Brain pericyte (primary cell): ENCODE measurements at regions not wholly inside any gene's neighbourhood (a gene's known extent, or its start where the extent isn't known, plus 50 kb on each side); places are given as distances from the start of the nearest gene placed in this dataset.

ENCODE experiments used
- DNase-seq: peaks from one replicate; pipeline ENCODE4 v3.0.0-alpha.2; 2012; ENCODE audit warnings: low read depth, low spot score

DNA sequence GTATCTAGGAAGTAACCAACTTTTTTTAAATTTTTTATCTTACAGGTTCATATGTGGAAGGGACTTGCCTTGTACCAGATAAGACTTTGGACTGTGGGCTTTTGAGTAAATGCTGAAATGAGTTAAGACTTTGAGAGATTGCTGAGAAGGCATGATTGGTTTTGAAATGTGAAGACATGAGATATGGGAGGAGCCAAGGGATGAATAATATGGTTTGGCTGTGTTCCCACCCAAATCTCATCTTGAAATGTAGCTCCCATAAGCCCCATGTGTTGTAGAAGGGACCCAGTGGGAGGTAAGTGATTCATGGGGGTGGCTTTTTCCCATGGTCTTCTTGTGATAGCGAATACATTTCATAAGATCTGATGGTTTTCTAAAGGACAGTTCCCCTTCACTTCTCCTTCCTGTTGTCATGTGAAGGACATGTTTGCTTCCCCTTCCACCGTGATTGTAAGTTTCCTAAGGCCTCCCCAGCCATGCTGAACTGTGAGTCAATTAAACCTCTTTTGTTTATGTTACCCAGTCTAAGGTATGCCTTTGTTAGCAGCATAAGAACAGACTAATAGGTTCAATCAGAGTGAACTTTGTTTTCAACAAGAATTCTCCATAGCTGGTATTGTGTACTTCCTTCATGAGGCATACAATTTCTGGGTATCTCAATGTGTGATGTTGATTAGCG lies 535.6 kb upstream of the MEF2C start:
- DNase-seq = no peak

DNA sequence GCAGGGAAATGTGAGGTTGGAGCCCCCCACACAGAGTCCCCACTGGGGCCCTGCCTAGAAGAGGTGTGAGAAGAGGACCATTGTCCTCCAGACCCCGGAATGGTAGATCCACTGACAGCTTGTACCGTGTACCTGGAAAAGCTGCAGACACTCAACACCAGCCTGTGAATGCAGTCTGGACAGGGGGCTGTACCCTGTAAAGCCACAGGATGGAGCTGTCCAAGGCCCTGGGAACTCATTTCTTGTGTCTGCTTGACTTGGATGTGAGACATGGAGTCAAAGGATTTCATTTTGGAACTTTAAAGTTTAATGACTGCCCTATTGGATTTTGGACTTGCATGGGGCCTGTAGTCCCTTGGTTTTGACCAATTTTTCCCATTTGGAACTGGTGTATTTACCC lies 535.0 kb upstream of the MEF2C start:
- no peak for DNase-seq

DNA sequence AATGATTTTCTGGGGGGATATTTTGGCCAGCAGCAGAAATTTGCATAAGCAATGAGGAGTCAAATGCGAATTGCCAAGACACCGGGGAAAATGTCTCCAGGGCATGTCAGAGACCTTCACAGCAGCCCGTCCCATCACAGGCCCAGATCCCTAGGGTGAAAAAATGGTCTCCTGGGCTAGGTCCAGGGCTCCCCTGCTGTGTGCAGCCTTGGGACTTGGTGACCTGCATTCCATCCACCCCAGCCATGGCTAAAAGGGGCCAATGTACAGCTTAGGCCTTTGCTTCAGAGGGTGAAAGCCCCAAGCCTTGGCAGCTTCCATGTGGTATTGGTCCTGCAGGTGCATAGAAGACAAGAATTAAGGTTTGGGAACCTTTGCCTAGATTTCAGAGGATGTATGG lies 534.5 kb upstream of the MEF2C start:
- no peak for DNase-seq

DNA sequence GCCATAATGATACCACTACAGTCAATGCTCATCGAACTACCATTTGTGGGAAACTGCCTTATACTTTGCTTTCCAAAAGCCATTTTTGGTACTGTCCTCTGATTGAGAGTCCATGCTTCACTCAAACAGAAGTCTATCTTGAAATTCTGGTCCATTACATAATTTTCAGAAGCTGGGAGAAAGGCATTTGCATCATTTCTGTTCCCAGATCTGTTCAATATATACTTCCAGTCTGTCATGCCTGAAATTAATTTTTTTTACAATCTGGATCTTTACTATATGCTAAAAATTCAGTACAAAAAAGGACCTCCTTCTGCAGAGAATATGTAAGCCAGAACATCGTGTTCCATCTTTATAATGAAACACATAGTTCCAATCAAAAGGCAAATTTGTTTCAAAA lies 528.9 kb upstream of the MEF2C start:
- no peak for DNase-seq

DNA sequence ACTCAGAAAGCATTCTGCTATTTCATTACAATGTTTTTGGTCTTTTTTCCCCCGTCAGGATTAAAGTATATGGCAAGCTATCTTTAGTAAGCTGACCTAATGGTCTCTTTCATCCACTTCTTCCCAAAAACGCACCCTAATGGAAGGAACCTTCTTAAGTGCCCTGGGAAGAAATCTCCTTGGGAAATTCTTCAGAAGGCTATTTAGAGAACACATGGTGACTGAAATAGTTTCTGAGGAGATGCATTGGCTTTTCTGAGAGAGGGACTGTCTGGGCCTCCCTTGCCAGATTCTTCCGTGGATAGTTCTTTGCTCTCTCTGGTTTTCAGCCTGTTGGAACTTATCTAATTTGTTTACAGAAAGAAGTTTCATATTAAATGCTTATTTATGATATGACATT lies 524.1 kb upstream of the MEF2C start:
- DNase-seq = no peak

DNA sequence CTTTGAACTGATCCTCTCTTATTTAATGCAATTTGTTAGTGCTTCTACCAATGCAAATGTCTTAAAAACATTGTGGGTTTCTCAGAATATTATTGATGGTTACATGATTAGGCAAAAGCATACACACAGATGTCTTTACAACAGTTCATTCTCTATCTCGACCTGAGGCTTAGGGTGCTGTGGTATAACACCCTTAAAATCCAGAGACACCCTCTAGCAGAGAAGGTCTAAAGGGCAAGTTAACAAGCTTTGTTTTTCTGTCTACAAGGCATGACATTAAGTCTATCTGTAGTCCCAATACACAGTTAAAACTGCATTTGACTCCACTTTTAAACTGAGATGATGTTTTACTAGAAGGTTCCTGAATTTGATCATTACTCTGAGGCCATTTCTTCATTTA lies 518.7 kb upstream of the MEF2C start:
- DNase-seq = no peak

DNA sequence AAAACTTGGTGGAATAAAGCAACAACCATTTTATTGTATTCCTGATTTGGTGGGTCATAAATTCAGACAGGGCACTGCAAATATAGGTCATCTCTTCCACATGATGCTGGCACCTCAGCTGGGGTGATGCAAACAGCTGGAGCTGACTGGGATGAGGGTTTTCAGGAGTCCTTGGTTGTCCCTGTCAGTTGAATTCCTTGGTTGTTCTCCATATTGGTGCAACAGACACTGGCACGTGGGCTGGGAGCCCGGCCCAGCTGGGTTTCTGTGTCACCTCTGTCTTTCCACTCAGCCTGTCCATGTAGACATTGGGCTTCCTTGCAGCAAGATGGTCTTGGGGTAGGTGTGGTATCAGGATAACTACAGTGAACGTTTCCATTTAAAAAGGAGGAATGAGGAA lies 518.0 kb upstream of the MEF2C start:
- DNase-seq = no peak

DNA sequence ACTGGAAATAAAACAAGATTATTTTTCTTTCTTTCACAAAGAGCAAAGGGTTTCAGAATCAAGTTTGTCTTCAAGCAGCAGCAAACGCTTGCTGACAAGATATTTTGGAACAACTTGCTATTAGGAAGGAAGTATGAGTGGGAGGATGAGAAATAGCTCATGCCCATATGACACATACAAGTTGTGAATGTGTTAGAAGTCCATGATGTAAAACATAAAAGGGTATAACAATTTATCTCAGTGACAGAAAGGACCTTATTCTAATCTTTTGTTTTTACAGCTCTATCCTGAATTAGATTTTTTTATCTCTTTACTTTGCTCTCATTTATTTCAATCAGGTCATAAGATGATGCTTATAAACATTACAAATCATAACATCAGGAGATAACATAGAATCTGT lies 516.6 kb upstream of the MEF2C start:
- no peak for DNase-seq

DNA sequence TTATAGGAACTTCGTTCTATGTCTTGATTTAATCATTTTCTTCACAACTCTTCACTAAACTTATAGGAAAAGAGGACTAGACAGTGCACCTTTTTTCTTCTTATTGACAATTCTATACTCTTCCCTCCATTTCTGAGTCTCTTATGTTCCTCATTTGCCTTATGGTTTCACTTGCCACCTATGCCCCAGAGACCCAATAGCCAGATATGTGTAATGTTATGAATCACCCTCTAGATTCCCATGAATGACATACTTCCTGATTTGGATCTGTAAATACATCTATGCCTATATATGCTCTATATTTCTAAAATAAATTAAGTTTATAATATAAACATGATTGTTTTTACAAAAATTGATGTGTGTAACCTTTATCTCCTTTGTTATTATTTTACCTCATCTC lies 514.1 kb upstream of the MEF2C start:
- no peak for DNase-seq

DNA sequence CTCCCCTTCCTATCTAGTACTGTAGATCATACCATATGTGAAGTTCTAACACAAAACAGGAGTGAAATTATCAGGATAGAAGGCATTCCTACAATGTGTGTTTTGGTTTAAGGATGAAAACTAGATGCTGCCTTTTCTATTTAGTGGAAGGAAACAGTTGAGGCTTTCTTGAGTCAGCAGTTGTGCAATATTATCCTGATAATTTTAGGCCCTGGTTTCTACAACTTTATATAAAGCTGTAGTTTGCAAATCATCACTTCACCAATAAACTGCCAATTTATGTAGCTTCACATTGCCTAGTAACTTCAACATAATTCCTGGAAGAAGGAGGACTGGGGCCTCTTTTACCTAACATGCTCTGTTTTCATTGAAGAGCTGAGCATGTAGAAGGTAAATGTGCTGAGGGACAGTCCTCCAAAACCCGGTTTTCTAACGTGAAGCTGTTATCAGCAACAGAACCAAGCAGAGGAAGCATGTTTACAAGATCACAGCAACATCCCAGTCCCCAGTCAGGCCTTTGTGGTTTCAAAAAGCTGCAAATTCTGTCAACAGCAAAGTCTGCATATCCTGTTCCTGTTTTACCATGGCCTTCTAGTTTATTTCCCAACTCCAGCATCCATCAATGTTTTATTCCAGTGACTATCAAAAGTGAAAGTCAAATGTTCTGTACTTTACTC lies 513.4 kb upstream of the MEF2C start:
- DNase-seq = peak; percentile 12

DNA sequence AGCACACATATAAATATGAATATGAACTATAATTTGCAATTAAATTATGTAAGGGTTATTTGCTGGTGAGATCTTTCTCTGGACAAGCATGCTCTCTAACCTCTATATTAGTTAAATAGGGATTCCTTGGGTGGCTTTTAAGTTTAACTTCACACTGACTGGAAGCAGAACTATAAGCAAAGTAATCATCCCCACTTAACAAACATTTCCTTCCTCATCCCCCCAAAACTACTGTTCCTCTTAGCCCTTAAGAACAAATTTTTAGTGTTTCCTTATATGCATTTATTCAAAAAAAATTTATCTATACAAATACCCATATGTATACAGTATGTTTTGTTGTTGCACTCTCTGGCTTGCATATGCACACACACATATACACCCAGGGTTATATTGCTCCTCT lies 512.1 kb upstream of the MEF2C start:
- no peak for DNase-seq

DNA sequence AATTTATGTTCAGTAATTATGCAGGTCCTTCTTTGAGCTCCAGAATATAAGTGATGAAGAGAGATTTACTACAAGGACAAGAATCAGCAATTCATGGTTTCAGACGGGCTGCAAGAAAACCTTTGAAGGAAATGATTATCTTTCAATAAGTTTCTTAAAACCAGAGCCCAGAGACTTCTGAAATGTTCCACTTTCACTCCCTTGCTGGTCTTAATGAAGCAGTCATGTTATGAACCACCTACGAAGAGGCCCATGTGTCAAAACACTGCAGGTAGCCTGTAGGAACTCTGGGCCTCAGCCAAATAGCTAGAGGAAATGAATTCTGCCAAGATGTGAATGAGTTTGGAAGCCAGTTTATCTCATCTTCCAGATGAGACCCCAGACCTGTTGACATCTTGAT lies 505.9 kb upstream of the MEF2C start:
- no peak for DNase-seq

DNA sequence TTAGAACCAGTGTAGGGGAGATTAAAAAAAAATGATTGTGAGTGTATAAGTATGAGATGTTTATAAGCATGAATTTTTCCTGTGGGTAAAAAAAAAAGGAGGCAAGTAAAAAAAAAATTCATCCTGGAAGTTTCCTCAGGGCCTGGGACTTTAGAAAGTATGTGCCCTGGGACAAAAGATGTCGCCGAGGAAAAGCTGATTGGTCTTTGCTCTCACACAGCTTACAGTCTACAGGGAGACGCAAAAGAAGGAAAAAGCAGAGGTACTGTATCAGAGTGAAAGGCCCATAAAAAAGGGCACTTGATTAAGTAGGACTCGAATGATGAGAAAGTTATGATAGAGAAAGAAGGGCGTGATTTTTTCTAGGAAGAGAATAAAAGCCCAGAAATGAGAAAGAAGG lies 501.4 kb upstream of the MEF2C start:
- no peak for DNase-seq

DNA sequence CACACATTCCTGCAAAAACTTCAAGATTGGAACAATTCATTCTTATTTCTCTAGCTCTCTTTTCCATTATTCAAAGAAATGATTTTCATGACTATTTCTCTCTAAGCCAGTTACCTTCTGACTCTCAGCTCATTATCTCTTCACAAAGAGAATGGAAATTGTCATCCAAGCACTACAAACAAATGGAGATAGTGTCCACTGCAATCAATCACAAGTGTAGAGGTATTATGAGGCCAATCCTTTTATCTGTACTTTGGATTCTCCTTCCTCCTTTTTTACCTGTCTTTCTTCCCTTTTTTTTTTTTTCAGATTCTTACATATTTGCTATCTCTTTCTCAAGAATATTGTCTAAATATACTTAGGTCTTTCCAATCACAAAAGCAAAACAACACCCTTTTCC lies 497.7 kb upstream of the MEF2C start:
- no peak for DNase-seq

DNA sequence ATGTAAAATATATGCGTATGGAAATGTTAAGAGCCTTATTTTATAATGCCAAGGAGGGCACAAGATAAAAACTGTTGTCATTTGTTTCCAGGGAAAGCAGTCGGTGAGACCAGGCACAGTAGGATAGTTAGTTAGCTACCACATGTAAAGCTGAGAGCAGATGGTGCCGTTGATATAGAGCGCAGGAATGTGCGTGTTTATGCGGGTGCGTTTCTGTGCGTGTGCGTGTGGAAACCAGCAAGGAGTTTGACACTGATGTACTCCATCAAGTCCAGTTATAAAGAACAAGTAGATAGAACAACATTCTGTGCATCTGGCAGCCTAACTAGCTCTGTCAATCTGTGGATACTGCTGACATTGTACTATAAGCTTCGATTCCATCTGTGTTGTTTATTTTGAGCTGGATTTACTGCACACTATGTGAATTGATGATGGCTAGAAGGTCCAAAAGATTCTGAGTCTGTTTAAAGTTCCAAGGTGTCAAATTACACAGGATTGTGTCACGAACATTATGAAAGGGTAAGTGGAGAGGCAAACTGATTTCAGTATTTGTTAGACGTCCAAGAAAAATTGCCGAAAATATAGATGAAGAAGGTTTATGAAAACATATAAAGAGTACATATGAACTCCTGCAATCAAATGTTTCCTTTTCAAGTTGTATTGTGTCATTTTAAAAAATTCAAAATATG lies 494.9 kb upstream of the MEF2C start:
- peak; percentile 15 for DNase-seq

DNA sequence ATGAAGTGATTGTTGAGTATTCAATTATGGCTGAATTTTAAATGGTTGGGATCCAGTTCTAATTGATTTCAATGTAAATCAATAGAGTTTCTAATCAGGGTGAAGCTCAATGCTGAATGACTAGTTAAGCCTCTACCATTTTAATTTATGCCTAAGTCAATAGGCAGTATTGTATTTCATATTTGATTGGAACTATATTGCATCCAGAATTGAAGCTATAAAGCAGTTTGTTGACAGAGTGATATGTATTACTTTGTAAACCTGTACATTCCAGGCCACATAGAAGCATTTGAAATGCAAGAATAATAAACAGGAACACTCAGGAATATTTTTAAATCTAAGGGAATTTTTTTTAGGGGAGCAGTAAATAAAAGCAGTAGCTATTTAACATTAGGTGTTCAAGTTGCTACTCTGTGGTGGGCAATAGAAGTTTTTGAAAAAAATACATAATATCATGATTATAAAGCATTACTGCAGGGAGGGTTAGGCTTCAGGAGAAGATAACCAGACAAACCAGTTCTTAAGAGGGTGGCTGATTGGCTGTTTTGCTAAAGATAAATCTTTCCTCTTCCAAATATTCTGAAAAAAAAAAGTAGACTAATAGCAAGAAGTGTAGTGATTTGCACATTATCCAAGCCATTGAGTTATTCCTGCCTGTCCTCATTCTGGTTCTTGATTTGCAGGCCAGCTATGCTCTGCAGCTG lies 492.0 kb upstream of the MEF2C start:
- no peak for DNase-seq

DNA sequence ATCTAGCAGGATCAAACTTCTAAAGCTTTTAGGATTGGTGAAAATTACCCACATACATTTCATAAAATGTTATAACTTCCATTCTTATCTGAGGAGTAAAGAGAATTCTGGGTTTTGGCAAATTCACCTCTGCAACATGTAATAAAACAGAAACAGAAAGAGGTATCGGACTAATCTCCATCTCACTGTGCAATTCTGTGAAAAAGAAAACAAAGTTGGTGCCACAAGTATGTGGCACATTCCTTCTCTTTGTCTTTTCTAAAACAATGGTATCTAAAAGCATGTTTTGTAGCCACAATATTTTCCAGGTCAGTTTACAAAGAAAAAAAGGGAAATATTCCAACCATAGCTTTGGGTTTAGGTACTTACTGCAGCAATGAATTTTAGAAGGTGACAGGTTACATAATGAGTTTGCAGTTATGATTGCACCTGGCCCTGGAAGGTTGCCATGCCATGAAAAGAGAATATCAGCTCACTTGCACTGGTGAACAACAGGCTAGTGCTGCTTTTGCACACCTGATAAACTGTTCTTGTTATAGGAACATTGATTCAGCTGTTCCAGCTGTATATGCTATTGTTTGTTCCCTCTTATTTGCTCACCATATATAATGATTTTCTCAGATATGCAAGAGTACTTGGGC lies 491.3 kb upstream of the MEF2C start:
- no peak for DNase-seq

DNA sequence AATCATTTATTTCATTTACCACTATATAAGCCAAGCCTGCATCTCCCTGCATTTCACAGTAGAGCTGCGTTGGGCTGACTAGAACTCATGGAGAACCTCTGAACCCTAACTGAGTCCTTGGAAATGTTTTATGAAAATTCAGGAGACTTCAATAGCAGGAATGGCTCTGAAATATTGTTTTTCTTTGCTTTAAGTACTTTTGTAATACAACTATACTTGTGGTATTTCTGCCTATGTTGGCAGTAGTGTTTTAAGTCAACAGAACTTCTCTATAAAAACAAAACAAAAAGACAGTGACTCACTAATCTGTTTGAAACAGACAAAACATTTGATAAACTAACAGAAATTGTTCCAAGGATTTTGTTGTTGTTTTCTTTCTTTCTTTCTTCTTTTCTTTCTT lies 489.2 kb upstream of the MEF2C start:
- peak; percentile 59 for DNase-seq

DNA sequence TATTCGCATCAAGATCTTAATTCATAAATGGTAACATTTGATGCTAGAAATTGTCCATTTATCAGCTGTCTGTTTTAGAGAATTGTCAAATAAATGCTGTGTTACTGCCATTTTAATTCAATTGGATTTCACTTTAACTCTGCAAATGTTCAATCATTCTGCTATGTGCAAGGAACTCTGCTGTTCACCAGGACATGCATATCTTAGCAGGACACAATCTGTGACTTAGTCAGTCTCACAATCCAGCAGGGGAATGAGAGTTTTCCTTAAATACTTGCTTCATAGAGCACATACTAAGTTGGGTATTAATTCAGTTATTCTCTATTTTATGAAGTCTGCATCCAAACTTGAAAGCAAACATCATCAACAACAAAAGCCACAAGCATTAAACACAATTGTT lies 488.7 kb upstream of the MEF2C start:
- no peak for DNase-seq

DNA sequence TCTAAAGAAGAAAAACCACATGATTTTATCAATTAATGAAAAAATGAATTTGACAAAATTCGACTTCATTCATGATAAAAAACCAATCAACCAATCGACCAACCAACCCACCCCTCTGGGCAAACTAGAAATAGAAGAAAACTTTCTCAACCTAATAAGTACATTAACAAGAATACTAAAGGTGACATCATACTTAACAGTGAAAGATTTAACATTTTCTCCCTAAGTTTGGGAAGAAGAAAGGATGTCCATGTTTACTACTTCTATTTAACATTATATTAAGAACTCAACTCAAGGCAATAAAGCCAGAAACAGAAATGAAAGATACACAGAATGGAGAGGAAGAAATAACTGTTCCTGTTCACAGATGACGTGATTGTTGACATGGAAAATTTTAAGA lies 476.1 kb upstream of the MEF2C start:
- no peak for DNase-seq

DNA sequence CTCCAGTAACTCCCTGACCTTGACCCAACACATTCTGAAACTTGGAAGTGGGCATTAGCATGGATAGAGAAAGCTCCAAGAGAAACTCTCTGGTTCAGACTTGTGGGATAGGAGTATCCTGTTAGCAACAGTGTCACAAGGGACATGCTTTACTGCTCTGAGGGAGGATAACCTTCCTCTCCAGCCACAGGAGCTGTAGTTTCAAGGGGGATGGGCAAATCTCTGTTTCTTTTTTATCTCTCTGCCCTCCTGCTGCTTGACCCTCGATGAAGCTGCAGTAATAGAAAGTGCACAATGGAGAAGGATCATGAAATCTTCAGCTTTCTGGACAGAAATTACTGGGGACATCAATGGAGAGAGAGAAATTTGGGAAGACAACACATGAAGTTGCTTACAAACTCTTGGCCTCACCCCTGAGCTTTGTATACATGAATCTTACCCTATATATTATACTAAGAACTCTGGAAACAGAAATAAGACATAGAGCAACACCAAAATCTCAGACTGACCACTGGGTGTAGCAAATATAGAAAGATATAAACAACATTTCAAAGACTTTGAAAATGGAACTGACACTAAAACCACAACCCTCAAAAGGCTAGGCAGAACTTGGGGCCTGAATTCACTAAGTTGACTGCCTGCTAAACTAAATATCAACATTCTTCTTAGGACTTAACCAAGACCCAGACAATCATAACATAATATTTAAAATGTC lies 471.0 kb upstream of the MEF2C start:
- no peak for DNase-seq
